Left ventricle myocardium superior (tissue), 1 donor: ENCODE measurements at regions not wholly inside any gene's neighbourhood (a gene's known extent, or its start where the extent isn't known, plus 50 kb on each side); places are given as distances from the start of the nearest gene placed in this dataset.

ENCODE experiments used
- ATAC-seq: fragments of 200-7000 bp; cut with Tn5 transposase; one replicate; pipeline ENCODE4 v1.9.1; 2020; ENCODE audit warnings: mild to moderate bottlenecking, moderate library complexity
- DNase-seq: peaks from one replicate; pipeline ENCODE4 v3.0.0-alpha.2; 2020
- intact Hi-C: fragments of 100-400 bp; cut with micrococcal nuclease; formaldehyde crosslinking; loops from one replicate; pipeline ENCODE4 v1.11.0; 2022
- donor health status: DM: no; HTN: yes; CAD: no; lungs with severe emphysema.

DNA sequence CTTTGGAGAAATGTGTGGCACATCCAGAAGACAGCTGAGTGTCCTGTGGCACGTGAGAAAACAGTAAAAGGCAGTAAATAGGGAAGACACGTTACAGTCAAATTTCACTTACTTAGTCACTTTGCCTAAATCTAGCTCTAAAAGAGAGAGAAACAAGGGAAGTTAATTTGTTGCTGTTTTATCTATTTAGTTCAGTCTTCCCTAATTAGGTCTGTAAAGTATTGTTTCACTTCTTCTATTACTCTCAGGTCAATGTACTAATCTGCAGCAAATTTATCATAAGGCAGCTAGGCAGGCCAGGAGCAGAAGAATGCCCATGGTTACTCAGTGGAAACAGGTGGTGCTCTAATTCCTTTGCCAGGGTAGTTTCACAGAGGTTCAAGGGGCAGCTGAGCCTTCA lies 124.3 kb upstream of the CNR1 start:
- ATAC-seq (no peak), DNase-seq (no peak)
- intact Hi-C loops: no loop called here

DNA sequence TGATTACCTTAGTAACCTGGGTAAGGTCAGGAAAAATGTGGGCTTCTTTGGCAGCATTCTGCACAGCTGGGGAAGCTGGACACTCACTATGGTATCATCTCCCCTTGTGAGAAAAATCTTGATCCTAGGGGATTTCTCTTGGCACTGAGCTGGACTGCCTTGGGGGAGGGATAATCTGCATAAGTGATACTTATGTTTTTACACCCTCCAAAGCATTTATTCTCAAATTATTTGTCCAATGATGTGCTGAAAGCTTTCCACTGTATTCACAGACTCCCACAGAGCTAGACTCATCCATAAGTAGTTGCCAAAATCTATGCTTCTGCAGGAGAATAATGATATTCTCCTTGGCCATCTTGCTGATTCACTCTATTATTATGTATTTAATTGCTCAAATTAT lies 121.5 kb upstream of the CNR1 start:
- ATAC-seq: no peak
- intact Hi-C loops: no loop called here
- DNase-seq: no peak

DNA sequence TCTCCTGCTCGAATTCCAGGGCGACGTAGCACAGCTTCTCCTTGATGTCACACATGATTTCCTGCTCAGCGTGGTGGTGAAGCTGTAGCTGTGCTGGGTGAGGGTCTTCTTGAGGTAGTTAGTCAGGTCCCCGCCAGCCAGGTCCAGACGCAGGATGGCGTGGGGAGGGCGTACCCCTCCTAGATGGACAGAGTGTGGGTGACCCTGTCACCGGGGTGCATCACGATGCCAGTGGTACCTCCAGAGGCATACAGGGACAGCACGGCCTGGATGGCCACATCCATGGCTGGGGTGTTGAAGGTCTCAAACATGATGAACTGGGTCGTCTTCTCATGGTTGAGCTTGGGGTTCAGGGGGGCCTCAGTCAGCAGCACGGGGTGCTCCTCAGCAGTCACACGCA lies 110.2 kb upstream of the CNR1 start:
- ATAC-seq (no peak), DNase-seq (no peak)
- intact Hi-C loops: no loop called here

DNA sequence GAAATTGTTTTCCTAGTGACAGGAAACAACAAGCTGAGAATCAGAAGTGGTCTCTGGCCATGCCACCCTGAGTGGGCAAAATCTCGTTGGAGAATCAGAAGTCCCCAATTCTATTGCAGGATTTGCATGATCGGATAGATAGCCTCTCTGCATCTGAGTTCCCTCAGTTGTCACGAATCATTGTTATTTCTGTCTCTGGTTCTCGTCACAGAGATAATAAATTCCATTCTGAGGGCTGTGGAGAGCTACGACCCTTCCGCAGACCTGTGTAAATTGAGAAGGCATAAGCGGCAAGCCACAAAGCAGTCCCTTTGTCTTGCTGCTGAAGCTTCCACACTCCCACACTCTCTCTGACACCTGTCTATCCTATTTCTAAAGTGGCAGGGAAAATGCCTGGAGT lies 102.4 kb upstream of the CNR1 start:
- intact Hi-C loops: no loop called here
- DNase-seq (no peak), ATAC-seq (no peak)

DNA sequence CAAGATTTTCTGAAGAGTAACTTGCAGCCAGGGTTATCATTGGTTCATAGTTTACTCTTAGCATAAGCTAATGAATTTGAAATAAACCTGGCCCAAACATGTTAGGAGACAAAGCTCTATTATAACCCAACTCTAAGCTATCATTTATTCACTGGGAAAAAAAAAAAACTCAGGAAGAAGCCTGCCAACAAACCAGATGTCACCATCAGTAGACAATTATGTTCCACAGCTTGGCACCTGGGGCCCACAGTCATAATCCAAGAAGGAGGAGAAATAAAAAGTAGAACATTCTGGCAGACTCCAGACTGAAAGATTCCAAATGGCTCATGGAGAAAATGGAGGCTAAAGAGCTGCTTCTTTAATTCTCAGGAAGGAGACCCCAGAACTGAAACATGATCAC lies 100.0 kb upstream of the CNR1 start:
- intact Hi-C loops: no loop called here
- DNase-seq (no peak), ATAC-seq (no peak)

DNA sequence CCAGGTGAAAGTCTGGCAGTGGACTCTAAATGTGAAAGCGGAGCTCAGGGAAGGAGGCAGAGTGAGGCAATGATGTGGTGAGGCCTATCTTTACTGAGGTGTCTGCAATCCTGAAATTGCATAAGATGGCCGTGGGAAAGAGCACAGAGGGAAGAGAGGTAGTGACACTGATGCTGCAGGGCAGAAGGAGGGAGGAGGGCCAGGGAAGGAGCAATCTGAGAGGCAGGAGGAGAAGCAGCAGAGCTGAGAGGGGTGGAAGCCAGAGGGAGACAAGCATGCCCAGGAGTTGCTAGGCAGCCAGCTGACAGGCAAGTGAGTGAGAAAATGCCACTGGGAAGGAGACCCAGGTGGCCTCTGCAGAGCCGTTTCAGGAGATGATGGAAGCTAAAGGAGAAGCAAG lies 97.4 kb upstream of the CNR1 start:
- intact Hi-C loops: no loop called here
- no peak for ATAC-seq

DNA sequence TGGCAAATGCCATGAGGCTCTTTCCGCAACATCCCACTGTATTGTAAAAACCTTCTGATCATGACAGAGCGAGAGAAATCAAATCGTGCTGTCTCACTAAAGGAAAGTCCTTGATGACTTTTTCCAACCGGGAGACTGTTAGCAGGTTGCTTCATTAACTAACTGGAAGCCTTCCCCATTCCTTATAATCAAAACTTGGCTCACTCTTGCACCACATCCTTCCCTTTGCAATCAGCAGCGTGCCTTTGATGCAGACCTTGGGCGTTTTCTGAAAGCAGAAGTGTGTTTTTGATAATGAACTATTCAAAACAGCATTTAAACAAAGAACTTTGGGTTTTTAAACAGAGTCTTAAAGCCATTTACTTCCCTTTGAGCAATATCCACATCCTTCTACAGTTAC lies 96.2 kb upstream of the CNR1 start:
- intact Hi-C loops: no loop called here
- DNase-seq (no peak), ATAC-seq (no peak)

More for the DNA sequence above, 97.4 kb upstream of the CNR1 start:
- no peak for DNase-seq

DNA sequence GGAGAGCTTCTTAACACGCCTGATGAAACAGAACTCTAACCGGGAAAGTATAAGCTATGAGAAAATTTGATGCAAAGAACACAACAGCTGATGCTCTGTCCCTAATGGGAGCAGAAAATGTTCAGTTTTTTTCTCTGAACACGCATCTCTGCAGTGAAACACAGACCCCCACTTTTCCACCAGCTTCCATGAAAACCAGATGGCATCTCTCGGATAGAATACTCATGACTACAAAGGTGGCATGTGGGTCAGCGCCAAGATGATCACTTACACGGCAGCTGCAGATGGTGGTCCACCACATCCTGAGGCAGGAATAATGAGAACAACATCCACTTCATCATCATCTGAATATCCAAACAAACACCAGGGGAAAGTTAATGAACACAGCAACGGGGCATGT lies 85.2 kb upstream of the CNR1 start:
- intact Hi-C loops: no loop called here
- DNase-seq: no peak
- no peak for ATAC-seq

DNA sequence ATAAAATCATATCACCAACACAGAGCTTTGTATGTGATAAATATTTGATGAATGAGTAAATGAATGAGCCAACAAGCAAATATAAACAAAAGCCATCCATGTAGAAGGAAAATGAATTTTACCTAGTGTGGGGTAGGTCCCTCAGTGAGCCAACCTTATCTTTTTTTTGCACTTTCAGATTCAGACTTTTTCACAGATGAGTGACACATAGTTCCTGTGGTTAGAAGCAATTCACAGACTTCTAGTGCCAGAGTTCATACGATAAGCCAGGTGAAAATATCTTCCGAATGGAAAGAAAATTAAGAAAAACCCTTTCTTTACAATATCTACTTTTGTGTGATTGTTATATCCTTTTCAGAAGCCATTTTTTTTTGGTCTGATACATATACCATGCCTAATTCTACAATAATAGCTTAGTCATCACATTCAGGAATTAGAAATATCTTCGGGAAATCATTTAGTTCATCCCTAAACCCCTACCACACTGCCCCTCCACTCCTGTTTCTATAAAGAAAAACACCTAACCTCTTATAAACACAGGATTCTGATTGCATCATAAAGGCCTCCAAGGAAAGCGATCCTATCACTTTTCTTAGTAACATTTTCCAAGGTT lies 82.7 kb upstream of the CNR1 start:
- no peak for DNase-seq
- intact Hi-C loops: no loop called here
- no peak for ATAC-seq

DNA sequence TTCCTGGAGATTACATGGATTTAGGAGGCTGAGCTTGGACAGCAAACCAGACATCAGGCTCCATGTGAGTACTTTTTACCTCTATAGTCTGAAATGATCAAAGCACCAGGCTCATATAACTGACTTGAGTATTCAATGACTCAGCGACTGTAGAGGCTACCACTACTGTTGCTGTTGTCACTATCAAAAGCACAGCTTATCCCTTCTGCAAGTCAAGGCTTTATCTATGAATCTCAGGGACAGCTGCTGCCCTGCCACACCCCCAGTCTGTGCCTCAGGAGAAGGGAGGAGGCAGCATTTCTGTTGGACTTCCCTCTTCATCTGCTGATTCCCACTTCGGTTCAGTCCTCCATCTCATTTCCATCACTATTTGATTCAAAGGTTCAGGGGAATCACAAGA lies 80.5 kb upstream of the CNR1 start:
- intact Hi-C loops: no loop called here
- DNase-seq: no peak
- no peak for ATAC-seq

DNA sequence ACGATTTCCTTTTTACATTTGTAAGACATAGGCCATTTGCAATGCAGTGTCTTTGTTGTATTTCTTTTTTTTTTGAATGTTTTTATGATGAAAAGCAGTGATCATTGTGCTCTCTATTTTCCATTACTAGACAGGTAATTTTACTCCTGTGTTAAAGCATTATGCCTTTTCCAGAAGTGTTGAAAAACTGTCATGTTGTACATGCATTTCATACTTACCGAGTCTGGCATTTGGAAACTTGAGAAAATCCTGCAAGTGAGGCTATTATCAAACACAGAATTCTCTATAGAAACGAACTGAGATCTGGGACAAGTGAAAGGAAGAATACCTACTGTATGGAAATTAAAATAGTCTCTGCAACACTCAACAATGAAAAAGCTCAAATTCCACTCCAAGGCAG lies 78.6 kb upstream of the CNR1 start:
- DNase-seq (no peak), ATAC-seq (no peak)

DNA sequence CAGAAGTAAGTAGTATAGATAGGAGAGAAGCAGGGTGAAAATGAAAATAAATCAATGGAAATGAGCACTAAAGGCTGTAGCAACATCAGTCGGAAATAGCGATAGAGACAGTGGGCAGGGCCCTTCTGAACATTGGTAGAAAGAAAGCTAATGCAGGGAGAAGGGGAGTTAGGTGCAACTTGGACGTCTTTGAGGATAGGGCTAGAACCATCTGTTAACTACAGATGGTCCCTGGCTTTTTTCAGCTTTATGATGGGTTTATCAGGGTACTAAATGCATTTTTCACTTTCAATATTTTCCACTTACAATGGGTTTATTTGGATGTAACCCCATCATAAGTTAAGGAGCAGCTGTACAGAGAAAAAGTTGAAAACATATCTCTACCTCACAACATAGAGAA lies 72.8 kb upstream of the CNR1 start:
- intact Hi-C loops: no loop called here
- ATAC-seq: no peak
- DNase-seq: no peak

More for the DNA sequence above, 78.6 kb upstream of the CNR1 start:
- intact Hi-C loops: no loop called here

DNA sequence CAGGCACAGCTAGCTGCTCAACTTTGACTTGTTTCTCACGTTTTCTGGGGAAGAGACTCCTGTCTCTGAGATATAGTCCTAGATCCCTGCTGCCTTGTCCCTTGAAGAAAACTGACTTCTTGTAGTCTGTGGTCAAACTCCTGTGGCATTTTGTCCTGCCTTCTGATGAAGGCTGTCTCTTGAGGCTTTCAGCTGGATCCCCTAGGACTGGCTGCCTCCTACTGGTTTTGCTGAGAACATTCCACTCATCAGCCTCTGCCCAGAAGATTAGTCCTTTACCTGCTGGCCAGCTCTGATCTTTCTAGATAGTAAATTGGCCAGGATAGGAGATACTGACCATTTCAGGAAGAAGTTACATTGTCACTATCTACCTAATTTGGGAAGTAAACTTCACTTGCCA lies 71.9 kb upstream of the CNR1 start:
- intact Hi-C loops: no loop called here
- ATAC-seq: no peak
- DNase-seq: no peak

DNA sequence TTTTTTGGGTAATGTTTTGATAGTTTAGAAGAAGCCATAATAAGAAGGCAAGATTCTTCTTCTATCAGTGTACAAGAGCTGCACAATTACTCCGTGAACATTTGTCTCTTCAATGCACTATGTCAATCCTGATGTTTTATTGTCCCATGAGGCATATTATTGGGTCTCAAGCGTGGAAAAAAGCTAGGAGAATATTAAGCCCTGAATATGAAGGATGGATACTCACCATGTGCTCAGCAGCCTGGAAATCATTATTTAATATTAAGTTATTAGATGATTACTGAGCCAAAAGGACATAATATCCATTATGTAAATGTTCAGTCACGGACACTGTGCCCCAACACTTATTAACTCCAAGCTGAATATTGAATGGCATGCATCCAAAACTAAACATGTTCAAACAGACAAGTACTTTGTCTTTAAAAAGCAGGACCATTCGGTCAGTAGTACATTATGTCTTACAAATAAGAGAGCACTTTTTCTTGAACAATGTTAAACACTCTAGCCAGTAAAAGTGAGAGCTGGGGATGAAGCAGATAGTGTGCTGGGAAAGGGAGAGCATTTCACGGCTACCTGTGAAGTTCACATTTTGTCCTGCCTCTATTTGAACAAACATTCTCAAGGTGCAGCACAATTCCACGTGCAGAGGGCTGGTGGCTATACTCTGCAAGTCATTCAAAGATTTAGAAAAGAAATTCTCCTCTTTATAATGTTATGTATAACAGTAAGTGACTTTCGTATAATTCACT lies 70.6 kb upstream of the CNR1 start:
- ATAC-seq (no peak), DNase-seq (no peak)
- intact Hi-C loops: no loop called here

DNA sequence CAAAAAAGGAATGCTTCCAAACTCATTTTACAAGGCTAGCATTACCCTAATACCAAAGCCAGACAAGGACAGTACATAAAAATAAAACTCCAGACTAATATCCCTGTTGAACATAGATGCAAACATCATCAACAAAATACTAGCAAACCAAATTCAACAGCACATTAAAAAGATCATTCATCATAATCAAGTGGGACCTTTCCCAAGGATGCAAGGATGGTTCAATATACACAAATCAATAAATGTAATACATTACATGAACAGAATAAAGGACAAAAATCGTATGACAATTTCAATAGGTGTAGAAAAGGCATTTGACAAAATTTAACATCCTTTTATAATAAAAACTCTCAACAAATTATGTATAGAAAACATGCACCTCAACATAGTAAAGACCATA lies 66.6 kb upstream of the CNR1 start:
- DNase-seq (no peak), ATAC-seq (no peak)
- intact Hi-C loops: no loop called here

DNA sequence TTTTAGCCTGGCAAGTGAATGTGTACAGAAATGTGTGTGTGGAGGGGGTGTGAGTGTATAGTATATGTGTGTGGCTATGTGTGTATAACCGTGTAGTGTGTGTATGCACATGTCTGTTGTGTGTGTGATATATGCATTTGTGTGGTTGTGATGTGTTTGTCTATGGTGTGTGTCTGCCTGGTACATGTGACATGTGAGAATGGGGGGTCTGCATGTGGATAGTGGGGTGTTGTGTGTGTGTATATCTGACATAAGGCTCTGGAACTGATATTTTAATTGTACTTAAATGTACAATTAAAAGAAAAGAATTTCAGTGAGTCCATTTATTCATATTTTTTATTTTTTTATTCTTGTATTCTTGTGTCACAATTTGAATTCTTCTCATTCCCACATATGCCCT lies 57.2 kb upstream of the CNR1 start:
- DNase-seq (no peak), ATAC-seq (no peak)
- intact Hi-C loops: no loop called here

DNA sequence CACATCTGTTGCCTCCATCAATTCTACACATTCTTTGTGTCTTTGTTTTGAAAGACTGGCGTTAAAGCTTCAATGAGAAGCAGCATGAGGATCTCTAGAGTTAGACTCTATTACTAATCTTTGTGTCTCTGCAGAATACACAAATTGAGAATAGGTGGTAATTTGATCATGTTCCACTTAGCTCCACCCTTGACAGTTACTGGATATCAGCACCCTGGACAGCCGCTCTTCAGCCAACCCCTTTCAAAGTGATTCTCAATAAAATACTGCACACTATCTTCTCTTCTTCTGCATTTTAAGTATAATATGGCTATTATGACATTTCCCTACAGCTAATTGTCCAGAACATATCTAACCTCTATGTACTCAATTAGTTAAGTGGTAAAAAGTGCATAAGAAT lies 54.3 kb upstream of the CNR1 start:
- DNase-seq (no peak), ATAC-seq (no peak)
- intact Hi-C loops: no loop called here

DNA sequence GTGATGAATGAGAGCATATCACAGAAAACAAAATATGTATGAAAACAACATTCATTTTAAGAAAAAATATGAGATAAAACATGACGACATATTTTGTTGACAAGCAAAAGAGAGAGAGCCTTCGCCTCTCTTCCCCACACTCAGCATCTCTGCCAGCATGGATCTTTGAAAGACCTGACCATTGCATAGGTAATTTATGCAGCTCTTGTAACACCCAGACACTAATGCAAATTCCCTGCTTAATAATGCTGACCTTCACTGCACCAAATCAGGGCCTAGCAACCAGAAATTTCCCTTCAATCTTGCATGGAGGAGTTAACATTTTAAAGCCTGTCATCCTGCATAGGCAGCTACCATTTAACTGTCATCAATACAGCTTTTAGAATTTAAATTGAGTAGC lies 50.0 kb upstream of the CNR1 start:
- ATAC-seq (no peak), DNase-seq (no peak)
- intact Hi-C loops: no loop called here
